PC-3 (cell line): ENCODE measurements at regions not wholly inside any gene's neighbourhood (a gene's known extent, or its start where the extent isn't known, plus 50 kb on each side); places are given as distances from the start of the nearest gene placed in this dataset.
"Not testable (repeated sequence)": the region's sequence is repeated elsewhere in the genome, so short reads cannot be mapped to it uniquely, and the experiment has no call there.

Source experiments
- ATAC-seq: fragments of 200-7000 bp; cut with Tn5 transposase; 2 replicates; pipeline ENCODE4 v1.9.1; 2020; ENCODE audit warnings: mild to moderate bottlenecking, moderate library complexity
- BruUV-seq: library from RNA; stranded (reverse); fragments of 400-500 nt; replicated peaks from 2 replicates; lab custom pipeline; 2021; lab: Mats Ljungman, UMichigan
- CTCF ChIA-PET: fragments of 300-600 bp; sonication (Branson Sonifier 250); formaldehyde crosslinking; loops from one replicate; lab custom pipeline; 2022; ENCODE audit warnings: antibody characterized with exemption; lab: Charles Lee
- POLR2A ChIA-PET: fragments of 300-600 bp; sonication (Branson Sonifier 250); formaldehyde crosslinking; loops from one replicate; lab custom pipeline; 2022; ENCODE audit warnings: antibody characterized with exemption; ENCODE audit not compliant: unreplicated experiment; lab: Charles Lee
- DNase-seq: peaks from one replicate; pipeline ENCODE4 v3.0.0-alpha.2; 2015
- H2AFZ ChIP-seq: fragments of 300-600 bp; sonication (generic); 2 replicates; pipeline ENCODE4 v1.6.0; 2016; ENCODE audit warnings: antibody characterized with exemption, low read length
- H3F3A ChIP-seq: fragments of 300-600 bp; sonication (generic); one replicate; pipeline ENCODE4 v1.6.0; 2017; ENCODE audit warnings: antibody characterized with exemption, low read length, control low read depth, mild to moderate bottlenecking; ENCODE audit not compliant: unreplicated experiment
- H3K27ac ChIP-seq: fragments of 300-600 bp; sonication (generic); 2 replicates; pipeline ENCODE4 v1.5.1; 2016; ENCODE audit warnings: mild to moderate bottlenecking, low read length
- H3K27me3 ChIP-seq: fragments of 300-600 bp; sonication (generic); 2 replicates; pipeline ENCODE4 v1.6.1; 2016; ENCODE audit warnings: low read length, mixed read lengths
- H3K36me3 ChIP-seq: fragments of 300-600 bp; sonication (generic); 2 replicates; pipeline ENCODE4 v1.6.1; 2016; ENCODE audit warnings: low read depth, mixed run types, low read length, mixed read lengths
- H3K4me1 ChIP-seq: fragments of 300-600 bp; sonication (generic); 2 replicates; pipeline ENCODE4 v1.5.1; 2016; ENCODE audit warnings: low read length; ENCODE audit not compliant: insufficient read depth
- H3K4me2 ChIP-seq: fragments of 300-600 bp; sonication (generic); 2 replicates; pipeline ENCODE4 v1.6.0; 2016; ENCODE audit warnings: low read length
- H3K4me3 ChIP-seq: fragments of 300-600 bp; sonication (generic); 2 replicates; pipeline ENCODE4 v1.5.1; 2016; ENCODE audit warnings: mild to moderate bottlenecking, low read length, mixed read lengths
- H3K79me2 ChIP-seq: fragments of 300-600 bp; sonication (generic); 2 replicates; pipeline ENCODE4 v1.6.1; 2017; ENCODE audit warnings: low read length, mixed read lengths
- H3K9ac ChIP-seq: fragments of 300-600 bp; sonication (generic); 2 replicates; pipeline ENCODE4 v1.6.0; 2016; ENCODE audit warnings: mild to moderate bottlenecking, low read length
- H3K9me2 ChIP-seq: fragments of 300-600 bp; sonication (generic); replicated peaks from 2 replicates; pipeline ENCODE4 v1.6.1; 2016; ENCODE audit warnings: mixed run types, low read length, mixed read lengths
- H3K9me3 ChIP-seq: fragments of 300-600 bp; sonication (generic); 2 replicates; pipeline ENCODE4 v1.6.1; 2016; ENCODE audit warnings: low read length, mixed read lengths
- H4K20me1 ChIP-seq: fragments of 300-600 bp; sonication (generic); 2 replicates; pipeline ENCODE4 v1.6.1; 2016; ENCODE audit warnings: low read length, mixed read lengths
- EZH2 ChIP-seq: fragments of 300-600 bp; sonication (generic); IDR thresholded peaks from one replicate; pipeline ENCODE4 v1.6.1; 2017; ENCODE audit warnings: antibody characterized with exemption, mild to moderate bottlenecking, low read length; ENCODE audit not compliant: unreplicated experiment
- EZH2phosphoT487 ChIP-seq: fragments of 300-600 bp; sonication (generic); IDR thresholded peaks from 2 replicates; pipeline ENCODE4 v1.6.1; 2018; ENCODE audit warnings: mild to moderate bottlenecking, antibody characterized with exemption, low read length, borderline replicate concordance
- intact Hi-C: fragments of 100-400 bp; cut with micrococcal nuclease; formaldehyde crosslinking; loops from 2 replicates; pipeline ENCODE4 v1.9.0; 2023
- TF ChIP-seq, protein P1 (sequence below): fragments of 300-600 bp; sonication (generic); conservative IDR thresholded peaks from 2 replicates; pipeline ENCODE4 v1.5.1; 2017; ENCODE audit warnings: antibody characterized with exemption, low read depth, mild to moderate bottlenecking, low read length

DNA sequence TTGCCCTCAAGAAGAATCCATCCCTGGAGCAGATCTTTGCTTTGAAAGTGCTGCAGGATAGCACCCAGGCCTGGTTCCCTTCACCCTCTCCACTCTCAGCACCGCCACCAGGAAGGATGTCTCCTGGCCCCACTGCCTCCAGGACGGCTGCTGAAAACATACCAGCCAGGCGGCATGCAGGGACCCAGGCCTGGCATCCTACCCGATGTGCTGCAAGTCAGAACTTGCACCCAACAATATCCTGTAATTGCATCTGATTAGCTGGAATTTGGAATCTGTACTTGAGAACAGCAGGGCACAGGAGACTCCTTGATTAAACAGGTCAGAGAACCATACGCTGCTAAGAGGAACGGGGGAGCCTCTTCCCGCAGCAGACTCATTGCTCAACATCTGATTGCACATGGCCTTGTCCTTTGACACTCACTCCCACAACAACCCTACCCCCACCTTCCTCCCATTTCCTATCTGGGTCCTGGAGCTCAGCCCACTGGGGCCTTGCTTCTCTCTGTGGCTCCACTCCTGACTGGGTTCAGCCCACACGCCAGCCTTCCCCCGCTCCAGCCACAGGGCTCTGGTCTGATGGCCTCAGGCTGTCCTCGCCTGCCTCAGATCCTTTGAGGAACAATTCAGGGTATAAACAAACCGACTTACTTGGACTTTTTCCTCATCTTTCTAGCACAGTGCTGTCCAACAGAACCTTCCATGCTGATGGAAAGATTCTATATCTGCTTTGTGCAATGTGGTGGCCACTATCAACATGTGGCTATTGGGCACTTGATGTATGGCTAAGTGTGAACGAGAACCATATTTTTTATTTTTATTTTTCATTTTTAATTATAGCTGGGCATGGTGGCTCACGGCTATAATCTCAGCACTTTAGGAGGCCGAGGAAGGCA, 78.0 kb downstream of the FGD2 start:
- H3K4me3 ChIP-seq = no peak overlapping the region
- no peaks in the 10 kb centered on the region for H3F3A ChIP-seq
- H4K20me1 ChIP-seq = no peaks in the 10 kb centered on the region
- POLR2A ChIA-PET = interaction anchor here (0.6 kb wide), 1 partner anchor 89 kb away, joined by 3 read pairs; no protein-coding TSS in a partner anchor
- no peaks in the 10 kb centered on the region for H3K79me2 ChIP-seq
- no peak overlapping the region for H3K27ac ChIP-seq
- intact Hi-C loops = no loop called here
- H3K9me2 ChIP-seq = no peaks in the 10 kb centered on the region
- no peaks in the 10 kb centered on the region for H3K4me1 ChIP-seq
- no peaks in the 10 kb centered on the region for H3K36me3 ChIP-seq
- BruUV-seq = no TSS peak
- CTCF ChIA-PET = interaction anchor here (0.5 kb wide), 1 partner anchor 34 kb away, joined by 3 read pairs; no protein-coding TSS in a partner anchor
- H2AFZ ChIP-seq = no peak overlapping the region
- ATAC-seq (no peak), DNase-seq (no peak)
- no peaks in the 10 kb centered on the region for H3K27me3 ChIP-seq
- no peak for TF ChIP-seq EZH2phosphoT487
- no peak for TF ChIP-seq EZH2
- TF ChIP-seq, protein P1, sequence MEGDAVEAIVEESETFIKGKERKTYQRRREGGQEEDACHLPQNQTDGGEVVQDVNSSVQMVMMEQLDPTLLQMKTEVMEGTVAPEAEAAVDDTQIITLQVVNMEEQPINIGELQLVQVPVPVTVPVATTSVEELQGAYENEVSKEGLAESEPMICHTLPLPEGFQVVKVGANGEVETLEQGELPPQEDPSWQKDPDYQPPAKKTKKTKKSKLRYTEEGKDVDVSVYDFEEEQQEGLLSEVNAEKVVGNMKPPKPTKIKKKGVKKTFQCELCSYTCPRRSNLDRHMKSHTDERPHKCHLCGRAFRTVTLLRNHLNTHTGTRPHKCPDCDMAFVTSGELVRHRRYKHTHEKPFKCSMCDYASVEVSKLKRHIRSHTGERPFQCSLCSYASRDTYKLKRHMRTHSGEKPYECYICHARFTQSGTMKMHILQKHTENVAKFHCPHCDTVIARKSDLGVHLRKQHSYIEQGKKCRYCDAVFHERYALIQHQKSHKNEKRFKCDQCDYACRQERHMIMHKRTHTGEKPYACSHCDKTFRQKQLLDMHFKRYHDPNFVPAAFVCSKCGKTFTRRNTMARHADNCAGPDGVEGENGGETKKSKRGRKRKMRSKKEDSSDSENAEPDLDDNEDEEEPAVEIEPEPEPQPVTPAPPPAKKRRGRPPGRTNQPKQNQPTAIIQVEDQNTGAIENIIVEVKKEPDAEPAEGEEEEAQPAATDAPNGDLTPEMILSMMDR = no peak
- H3K4me2 ChIP-seq = no peak overlapping the region
- H3K9ac ChIP-seq = no peak overlapping the region
- H3K9me3 ChIP-seq = no peaks in the 10 kb centered on the region

DNA sequence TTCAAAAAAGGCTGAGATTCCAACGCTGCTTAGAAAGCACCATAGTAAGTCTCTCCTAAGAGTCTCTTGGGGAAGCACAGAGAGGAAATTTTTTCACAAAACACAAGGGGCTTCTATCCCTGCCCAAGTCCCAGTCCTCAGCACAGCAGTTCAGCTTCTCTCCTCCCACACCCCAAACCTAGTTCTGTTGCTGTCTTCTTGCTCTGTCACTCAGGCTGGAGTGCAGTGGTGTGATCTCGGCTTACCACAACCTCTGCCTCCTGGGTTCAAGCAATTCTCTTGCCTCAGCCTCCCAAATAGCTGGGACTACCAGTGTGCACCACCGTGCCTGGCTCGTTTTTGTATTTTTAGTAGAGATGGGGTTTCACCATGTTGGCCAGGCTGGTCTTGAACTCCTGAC, 79.2 kb downstream of the FGD2 start:
- H3K27me3 ChIP-seq, POLR2A ChIA-PET, H3K4me1 ChIP-seq, H3K9me3 ChIP-seq, BruUV-seq, H3K36me3 ChIP-seq, H4K20me1 ChIP-seq, H3K9ac ChIP-seq, H2AFZ ChIP-seq, H3K9me2 ChIP-seq, H3K79me2 ChIP-seq, H3K27ac ChIP-seq, DNase-seq, H3K4me2 ChIP-seq, CTCF ChIA-PET, H3F3A ChIP-seq, intact Hi-C loops, ATAC-seq, H3K4me3 ChIP-seq: not testable (repeated sequence)

DNA sequence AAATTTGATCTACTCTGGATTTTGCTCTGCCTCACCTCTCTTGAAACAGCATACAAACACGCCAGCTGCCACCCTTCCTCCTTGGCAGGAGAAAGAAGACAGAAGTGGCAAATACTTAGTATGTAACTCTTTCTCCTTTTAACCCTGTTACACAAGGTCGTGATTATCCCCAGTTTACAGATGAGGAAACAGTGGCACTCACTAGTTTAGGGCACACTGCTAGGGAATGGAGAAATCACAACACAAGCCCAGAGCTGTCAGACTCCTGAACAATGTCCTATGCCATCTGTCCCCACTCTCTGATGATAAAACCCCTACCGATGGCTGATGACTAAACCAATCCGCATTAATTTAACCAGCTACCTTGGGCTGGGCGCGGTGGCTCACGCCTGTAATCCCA, 79.7 kb downstream of the FGD2 start:
- BruUV-seq = no TSS peak
- no peak for DNase-seq
- no peaks in the 10 kb centered on the region for H4K20me1 ChIP-seq
- H3K9ac ChIP-seq = no peak overlapping the region
- POLR2A ChIA-PET = no interaction called here
- no peaks in the 10 kb centered on the region for H3K36me3 ChIP-seq
- H3K4me2 ChIP-seq = no peak overlapping the region
- intact Hi-C loops = no loop called here
- H3K4me3 ChIP-seq = no peak overlapping the region
- no peaks in the 10 kb centered on the region for H3F3A ChIP-seq
- no peaks in the 10 kb centered on the region for H3K9me2 ChIP-seq
- TF ChIP-seq EZH2phosphoT487 = no peak
- no peak overlapping the region for H2AFZ ChIP-seq
- no peak overlapping the region for H3K27ac ChIP-seq
- no peaks in the 10 kb centered on the region for H3K9me3 ChIP-seq
- H3K27me3 ChIP-seq = no peaks in the 10 kb centered on the region
- H3K79me2 ChIP-seq = no peaks in the 10 kb centered on the region
- CTCF ChIA-PET = no interaction called here
- ATAC-seq = no peak
- no peaks in the 10 kb centered on the region for H3K4me1 ChIP-seq
